GM12878 (cell line): ENCODE measurements at regions not wholly inside any gene's neighbourhood (a gene's known extent, or its start where the extent isn't known, plus 50 kb on each side); places are given as distances from the start of the nearest gene placed in this dataset.

ENCODE experiments used
- ATAC-seq: fragments of 200-7000 bp; cut with Tn5 transposase; 3 replicates; pipeline ENCODE4 v1.9.1; 2020; ENCODE audit warnings: mild to moderate bottlenecking, moderate library complexity
- BruUV-seq: library from RNA; stranded (reverse); fragments of 400-500 nt; replicated peaks from 2 replicates; lab custom pipeline; 2021; lab: Mats Ljungman, UMichigan
- CTCF ChIA-PET: fragments of 300-600 bp; sonication (Branson Sonifier 250); formaldehyde crosslinking; extraction: SDS; loops from one replicate; lab custom pipeline; 2021; ENCODE audit warnings: inconsistent platforms; lab: Yijun Ruan, JAX
- POLR2A ChIA-PET: fragments of 350-600 bp; formaldehyde crosslinking; extraction: SDS; loops from one replicate; lab custom pipeline; 2021; ENCODE audit warnings: inconsistent platforms; lab: Charles Lee
- RAD21 ChIA-PET: fragments of 300-600 bp; sonication (Branson Sonifier 250); formaldehyde crosslinking; loops from one replicate; lab custom pipeline; 2023; ENCODE audit warnings: antibody characterized with exemption; ENCODE audit not compliant: unreplicated experiment; lab: Charles Lee
- SMC1A ChIA-PET: fragments of 300-600 bp; sonication (Branson Sonifier 250); formaldehyde crosslinking; loops from one replicate; lab custom pipeline; 2023; ENCODE audit not compliant: unreplicated experiment, uncharacterized antibody; lab: Charles Lee
- DNase-seq: peaks from one replicate; pipeline ENCODE4 v3.0.0-alpha.2; 2011; ENCODE audit warnings: low read depth, low spot score
- FAIRE-seq: peaks from 3 replicates; lab custom pipeline; 2011; peaks lifted over from hg19 to GRCh38; lab: Jason Lieb, UNC
- H2AFZ ChIP-seq: 2 replicates; pipeline ENCODE4 v1.6.0; 2011; ENCODE audit warnings: low read depth, low read length, control low read depth; ENCODE audit not compliant: control insufficient read depth
- H3K27ac ChIP-seq: 2 replicates; pipeline ENCODE4 v1.5.1; 2011; ENCODE audit warnings: control low read depth; ENCODE audit not compliant: control insufficient read depth, insufficient read depth
- H3K27me3 ChIP-seq, 2 experiments: replicated peaks in 1 of 2; 2 replicates each; pipeline versions ENCODE4 v1.6.0 to v1.6.1; 2011; ENCODE audit warnings: low read length in 1 of 2; ENCODE audit not compliant: control insufficient read depth in 2 of 2, insufficient read depth in 2 of 2
- H3K36me3 ChIP-seq, 2 experiments: 2 replicates each; pipeline ENCODE4 v1.5.1; 2011; ENCODE audit warnings: low read length in 1 of 2; ENCODE audit not compliant: control insufficient read depth in 2 of 2, insufficient read depth in 2 of 2
- H3K4me1 ChIP-seq: 2 replicates; pipeline ENCODE4 v1.6.1; 2011; ENCODE audit warnings: mild to moderate bottlenecking, low read length, moderate library complexity, mixed read lengths; ENCODE audit not compliant: control insufficient read depth, insufficient read depth
- H3K4me2 ChIP-seq: 2 replicates; pipeline ENCODE4 v1.6.0; 2011; ENCODE audit warnings: control low read depth; ENCODE audit not compliant: control insufficient read depth, insufficient read depth
- H3K4me3 ChIP-seq: fragments of 200-600 bp; sonication (generic); 2 replicates; pipeline ENCODE4 v1.5.1; 2016
- H3K79me2 ChIP-seq: 2 replicates; pipeline ENCODE4 v1.6.0; 2011; ENCODE audit warnings: low read length; ENCODE audit not compliant: control insufficient read depth, insufficient read depth
- H3K9ac ChIP-seq: 2 replicates; pipeline ENCODE4 v1.8.0; 2011; ENCODE audit warnings: low read length, control low read depth, mixed read lengths; ENCODE audit not compliant: control insufficient read depth, insufficient read depth
- H3K9me3 ChIP-seq: replicated peaks from 3 replicates; pipeline ENCODE4 v1.5.1; 2011; ENCODE audit warnings: mild to moderate bottlenecking, low read length; ENCODE audit not compliant: control insufficient read depth, insufficient read depth
- H4K20me1 ChIP-seq: 2 replicates; pipeline ENCODE4 v1.6.0; 2011; ENCODE audit not compliant: control insufficient read depth, insufficient read depth
- ATF7 ChIP-seq: fragments of 450-650 bp; IDR thresholded peaks from 2 replicates; pipeline ENCODE4 v1.6.1; 2016; ENCODE audit warnings: low read depth, mild to moderate bottlenecking
- CEBPB ChIP-seq, 2 experiments: fragments of 150-350 bp in 1 of 2; IDR thresholded peaks; 2 replicates each; pipeline ENCODE4 v1.6.1; 2012 to 2014; ENCODE audit warnings: low read depth in 2 of 2, low read length in 2 of 2, borderline replicate concordance in 1 of 2, inconsistent platforms in 1 of 2
- CREM ChIP-seq: IDR thresholded peaks from 2 replicates; pipeline ENCODE4 v1.6.1; 2014; ENCODE audit warnings: antibody characterized with exemption, low read depth
- CTCF ChIP-seq, 3 experiments: IDR thresholded peaks in 2 of 3; conservative IDR thresholded peaks in 1 of 3; 2 replicates each; pipeline ENCODE4 v1.5.1; 2011; ENCODE audit warnings: low read depth in 3 of 3, low read length in 3 of 3, mild to moderate bottlenecking in 3 of 3, control low read depth in 2 of 3, moderate library complexity in 2 of 3, inconsistent platforms in 1 of 3, mixed read lengths in 1 of 3; ENCODE audit not compliant: control insufficient read depth in 2 of 3, insufficient read depth in 1 of 3; ENCODE audit errors: extremely low read depth in 1 of 3
- GATAD2B ChIP-seq: fragments of 450-650 bp; conservative IDR thresholded peaks from 2 replicates; pipeline ENCODE4 v1.6.1; 2017; ENCODE audit warnings: low read depth, mild to moderate bottlenecking, moderate library complexity
- MEF2B ChIP-seq: fragments of 450-650 bp; IDR thresholded peaks from 2 replicates; pipeline ENCODE4 v1.6.1; 2018; ENCODE audit warnings: mild to moderate bottlenecking, moderate library complexity; ENCODE audit not compliant: partially characterized antibody, poor library complexity, severe bottlenecking
- MXI1 ChIP-seq: fragments of 150-350 bp; IDR thresholded peaks from 2 replicates; pipeline ENCODE4 v1.6.1; 2011; ENCODE audit warnings: low read depth, mild to moderate bottlenecking, inconsistent platforms, low read length, improper control_type of control experiment
- NFYB ChIP-seq: IDR thresholded peaks from 2 replicates; pipeline ENCODE4 v1.6.1; 2011; ENCODE audit warnings: low read depth, mild to moderate bottlenecking, low read length, improper control_type of control experiment, moderate library complexity; ENCODE audit not compliant: insufficient read depth
- PKNOX1 ChIP-seq: fragments of 450-650 bp; IDR thresholded peaks from 2 replicates; pipeline ENCODE4 v1.6.1; 2016; ENCODE audit warnings: mild to moderate bottlenecking
- RAD21 ChIP-seq: IDR thresholded peaks from 2 replicates; pipeline ENCODE4 v1.6.1; 2011; ENCODE audit warnings: mild to moderate bottlenecking, low read depth, low read length, moderate library complexity; ENCODE audit not compliant: insufficient read depth
- REST ChIP-seq: IDR thresholded peaks from 2 replicates; pipeline ENCODE4 v1.6.1; 2012; ENCODE audit warnings: mild to moderate bottlenecking, low read depth, low read length
- STAT1 ChIP-seq: fragments of 450-650 bp; conservative IDR thresholded peaks from 2 replicates; pipeline ENCODE4 v1.6.1; 2014; ENCODE audit warnings: antibody characterized with exemption, mild to moderate bottlenecking
- USF1 ChIP-seq: IDR thresholded peaks from 2 replicates; pipeline ENCODE4 v1.6.1; 2011; ENCODE audit warnings: borderline replicate concordance, low read depth, mild to moderate bottlenecking, moderate library complexity, mixed read lengths, low read length; ENCODE audit not compliant: insufficient read depth; ENCODE audit errors: extremely low read length
- ZNF384 ChIP-seq: IDR thresholded peaks from 2 replicates; pipeline ENCODE4 v1.6.1; 2012; ENCODE audit warnings: low read depth, mild to moderate bottlenecking, low read length, improper control_type of control experiment, borderline replicate concordance
- WGBS: methylation state at CpG from one replicate; pipeline ENCODE4 v1.1.6; 2016; ENCODE audit warnings: low lambda C conversion rate; ENCODE audit not compliant: insufficient replicate concordance, insufficient coverage; ENCODE audit errors: missing lambda C conversion rate; 5-methylcytosine and 5-hydroxymethylcytosine counted together
- in situ Hi-C: fragments of 300-500 bp; cut with MboI; formaldehyde crosslinking; loops from 9 replicates; pipeline ENCODE4 v1.14.3; 2018; ENCODE audit warnings: mixed read lengths
- intact Hi-C: fragments of 100-400 bp; cut with micrococcal nuclease; formaldehyde crosslinking; loops from one replicate; pipeline ENCODE4 v1.14.2; 2022; ENCODE audit not compliant: unreplicated experiment

GRCh38 chr4:135281230-135281629 is 1079.6 kb upstream of the PABPC4L start (continued):
- TF ChIP-seq STAT1 (no peak), GATAD2B (no peak), USF1 (no peak), CTCF (IDR thresholded peaks at IDR 0.05 in 2 of 3, conservative IDR thresholded peaks at IDR 0.05 in 1 of 3; ENCODE audit: control insufficient read depth in 2 of 3, extremely low read depth in 1 of 3, insufficient read depth in 1 of 3, low read depth in 3 of 3, low read length in 3 of 3) (no peak)

- Histone ChIP-seq H3K9ac (no peak overlapping the region), H3K4me3 (no peak overlapping the region), H3K27me3 (no peaks in the 10 kb centered on the region), H3K4me2 (no peak overlapping the region), H3K9me3 (no peaks in the 10 kb centered on the region), H4K20me1 (no peaks in the 10 kb centered on the region), H3K36me3 (no peaks in the 10 kb centered on the region), H3K4me1 (no peaks in the 10 kb centered on the region), H3K27ac (no peak overlapping the region), H3K79me2 (no peaks in the 10 kb centered on the region), H2AFZ (no peak overlapping the region)
- POLR2A ChIA-PET: no interaction called here
- SMC1A ChIA-PET: interaction anchor here (1.1 kb wide), 1 partner anchor 8 kb away, joined by 4 read pairs; no protein-coding TSS in a partner anchor
- RAD21 ChIA-PET: no interaction called here
- intact Hi-C loops: no loop called here
- in situ Hi-C loops: no loop called here
- BruUV-seq: no TSS peak
- CTCF ChIA-PET: no interaction called here
- 19% methylated on average over 2 of the region's 2 CpGs for WGBS
- ATAC-seq (peak; percentile 33), FAIRE-seq (no peak), DNase-seq (no peak)
- TF ChIP-seq REST: no peak
- TF ChIP-seq ZNF384: no peak
- no peak for TF ChIP-seq PKNOX1
- TF ChIP-seq ATF7: no peak
- no peak for TF ChIP-seq CREM
- TF ChIP-seq CEBPB (IDR thresholded peaks at IDR 0.05; ENCODE audit: borderline replicate concordance in 1 of 2, low read depth in 2 of 2, low read length in 2 of 2): no peak
- TF ChIP-seq MEF2B: no peak
- TF ChIP-seq MXI1: no peak
- TF ChIP-seq RAD21: no peak
- TF ChIP-seq NFYB: no peak
Measured at GRCh38 chr4:135277980-135278315, 1076.4 kb upstream of the PABPC4L start.
